GM12878 (cell line): ENCODE measurements at regions not wholly inside any gene's neighbourhood (a gene's known extent, or its start where the extent isn't known, plus 50 kb on each side); places are given as distances from the start of the nearest gene placed in this dataset.
"Not testable (repeated sequence)": the region's sequence is repeated elsewhere in the genome, so short reads cannot be mapped to it uniquely, and the experiment has no call there.

ENCODE experiments used
- ATAC-seq: fragments of 200-7000 bp; cut with Tn5 transposase; 3 replicates; pipeline ENCODE4 v1.9.1; 2020; ENCODE audit warnings: mild to moderate bottlenecking, moderate library complexity
- BruUV-seq: library from RNA; stranded (reverse); fragments of 400-500 nt; replicated peaks from 2 replicates; lab custom pipeline; 2021; lab: Mats Ljungman, UMichigan
- CTCF ChIA-PET: fragments of 300-600 bp; sonication (Branson Sonifier 250); formaldehyde crosslinking; extraction: SDS; loops from one replicate; lab custom pipeline; 2021; ENCODE audit warnings: inconsistent platforms; lab: Yijun Ruan, JAX
- POLR2A ChIA-PET: fragments of 350-600 bp; formaldehyde crosslinking; extraction: SDS; loops from one replicate; lab custom pipeline; 2021; ENCODE audit warnings: inconsistent platforms; lab: Charles Lee
- RAD21 ChIA-PET: fragments of 300-600 bp; sonication (Branson Sonifier 250); formaldehyde crosslinking; loops from one replicate; lab custom pipeline; 2023; ENCODE audit warnings: antibody characterized with exemption; ENCODE audit not compliant: unreplicated experiment; lab: Charles Lee
- SMC1A ChIA-PET: fragments of 300-600 bp; sonication (Branson Sonifier 250); formaldehyde crosslinking; loops from one replicate; lab custom pipeline; 2023; ENCODE audit not compliant: unreplicated experiment, uncharacterized antibody; lab: Charles Lee
- DNase-seq: peaks from one replicate; pipeline ENCODE4 v3.0.0-alpha.2; 2011; ENCODE audit warnings: low read depth, low spot score
- FAIRE-seq: peaks from 3 replicates; lab custom pipeline; 2011; peaks lifted over from hg19 to GRCh38; lab: Jason Lieb, UNC
- H2AFZ ChIP-seq: 2 replicates; pipeline ENCODE4 v1.6.0; 2011; ENCODE audit warnings: low read depth, low read length, control low read depth; ENCODE audit not compliant: control insufficient read depth
- H3K27ac ChIP-seq: 2 replicates; pipeline ENCODE4 v1.5.1; 2011; ENCODE audit warnings: control low read depth; ENCODE audit not compliant: control insufficient read depth, insufficient read depth
- H3K27me3 ChIP-seq, 2 experiments: replicated peaks in 1 of 2; 2 replicates each; pipeline versions ENCODE4 v1.6.0 to v1.6.1; 2011; ENCODE audit warnings: low read length in 1 of 2; ENCODE audit not compliant: control insufficient read depth in 2 of 2, insufficient read depth in 2 of 2
- H3K36me3 ChIP-seq, 2 experiments: 2 replicates each; pipeline ENCODE4 v1.5.1; 2011; ENCODE audit warnings: low read length in 1 of 2; ENCODE audit not compliant: control insufficient read depth in 2 of 2, insufficient read depth in 2 of 2
- H3K4me1 ChIP-seq: 2 replicates; pipeline ENCODE4 v1.6.1; 2011; ENCODE audit warnings: mild to moderate bottlenecking, low read length, moderate library complexity, mixed read lengths; ENCODE audit not compliant: control insufficient read depth, insufficient read depth
- H3K4me2 ChIP-seq: 2 replicates; pipeline ENCODE4 v1.6.0; 2011; ENCODE audit warnings: control low read depth; ENCODE audit not compliant: control insufficient read depth, insufficient read depth
- H3K4me3 ChIP-seq: fragments of 200-600 bp; sonication (generic); 2 replicates; pipeline ENCODE4 v1.5.1; 2016
- H3K79me2 ChIP-seq: 2 replicates; pipeline ENCODE4 v1.6.0; 2011; ENCODE audit warnings: low read length; ENCODE audit not compliant: control insufficient read depth, insufficient read depth
- H3K9ac ChIP-seq: 2 replicates; pipeline ENCODE4 v1.8.0; 2011; ENCODE audit warnings: low read length, control low read depth, mixed read lengths; ENCODE audit not compliant: control insufficient read depth, insufficient read depth
- H3K9me3 ChIP-seq: replicated peaks from 3 replicates; pipeline ENCODE4 v1.5.1; 2011; ENCODE audit warnings: mild to moderate bottlenecking, low read length; ENCODE audit not compliant: control insufficient read depth, insufficient read depth
- H4K20me1 ChIP-seq: 2 replicates; pipeline ENCODE4 v1.6.0; 2011; ENCODE audit not compliant: control insufficient read depth, insufficient read depth
- ASH2L ChIP-seq: fragments of 300-600, 200-600 bp; sonication (generic); IDR thresholded peaks from 2 replicates; pipeline ENCODE4 v1.6.1; 2017; ENCODE audit warnings: low read depth, mild to moderate bottlenecking, borderline replicate concordance
- CREM ChIP-seq: IDR thresholded peaks from 2 replicates; pipeline ENCODE4 v1.6.1; 2014; ENCODE audit warnings: antibody characterized with exemption, low read depth
- CUX1 ChIP-seq: IDR thresholded peaks from 2 replicates; pipeline ENCODE4 v1.6.1; 2012; ENCODE audit warnings: improper control_type of control experiment, low read depth, low read length; ENCODE audit not compliant: insufficient replicate concordance
- E2F4 ChIP-seq: IDR thresholded peaks from 2 replicates; pipeline ENCODE4 v1.6.1; 2012; ENCODE audit warnings: low read depth, low read length, improper control_type of control experiment
- KAT2A ChIP-seq: conservative IDR thresholded peaks from 2 replicates; pipeline ENCODE4 v1.6.1; 2011; ENCODE audit warnings: low read depth, low read length; ENCODE audit not compliant: control insufficient read depth
- NR2C1 ChIP-seq: fragments of 450-650 bp; IDR thresholded peaks from 2 replicates; pipeline ENCODE4 v1.6.1; 2017; ENCODE audit warnings: antibody characterized with exemption, mild to moderate bottlenecking, moderate library complexity
- RELB ChIP-seq: fragments of 450-650 bp; IDR thresholded peaks from 2 replicates; pipeline ENCODE4 v1.6.1; 2017; ENCODE audit warnings: low read depth, mild to moderate bottlenecking, moderate library complexity
- SMARCA5 ChIP-seq: fragments of 450-650 bp; IDR thresholded peaks from 2 replicates; pipeline ENCODE4 v1.6.1; 2017; ENCODE audit warnings: mild to moderate bottlenecking
- SPI1 ChIP-seq: IDR thresholded peaks from 2 replicates; pipeline ENCODE4 v1.6.1; 2011; ENCODE audit warnings: low read depth, mild to moderate bottlenecking, low read length, moderate library complexity, borderline replicate concordance; ENCODE audit not compliant: insufficient read depth
- TBL1XR1 ChIP-seq: IDR thresholded peaks from 2 replicates; pipeline ENCODE4 v1.6.1; 2012; ENCODE audit warnings: low read depth, low read length, improper control_type of control experiment
- WGBS: methylation state at CpG from one replicate; pipeline ENCODE4 v1.1.6; 2016; ENCODE audit warnings: low lambda C conversion rate; ENCODE audit not compliant: insufficient replicate concordance, insufficient coverage; ENCODE audit errors: missing lambda C conversion rate; 5-methylcytosine and 5-hydroxymethylcytosine counted together
- in situ Hi-C: fragments of 300-500 bp; cut with MboI; formaldehyde crosslinking; loops from 9 replicates; pipeline ENCODE4 v1.14.3; 2018; ENCODE audit warnings: mixed read lengths
- intact Hi-C: fragments of 100-400 bp; cut with micrococcal nuclease; formaldehyde crosslinking; loops from one replicate; pipeline ENCODE4 v1.14.2; 2022; ENCODE audit not compliant: unreplicated experiment

- H3K27ac ChIP-seq = no peak overlapping the region
- POLR2A ChIA-PET = no interaction called here
- H3K27me3 ChIP-seq = no peaks in the 10 kb centered on the region
- H3K4me1 ChIP-seq = no peaks in the 10 kb centered on the region
- BruUV-seq = no TSS peak
- RAD21 ChIA-PET = no interaction called here
- H3K4me3 ChIP-seq = no peak overlapping the region
- H3K79me2 ChIP-seq = no peaks in the 10 kb centered on the region
- no peaks in the 10 kb centered on the region for H3K36me3 ChIP-seq
- TF ChIP-seq E2F4 (no peak), NR2C1 (no peak), SMARCA5 (no peak), ASH2L (no peak), TBL1XR1 (no peak), RELB (no peak), CUX1 (no peak), KAT2A (no peak), CREM (no peak), SPI1 (no peak)
- CTCF ChIA-PET = no interaction called here
- intact Hi-C loops = no loop called here
- in situ Hi-C loops = no loop called here
- H3K9ac ChIP-seq = no peak overlapping the region
- 39% methylated on average over 8 of the region's 8 CpGs for WGBS
- no peaks in the 10 kb centered on the region for H3K9me3 ChIP-seq
- FAIRE-seq (no peak), ATAC-seq (no peak), DNase-seq (no peak)
- H3K4me2 ChIP-seq = no peak overlapping the region
- no peak overlapping the region for H2AFZ ChIP-seq
- SMC1A ChIA-PET = no interaction called here
- H4K20me1 ChIP-seq = no peaks in the 10 kb centered on the region
Measured at GRCh38 chr3:96657710-96658109, 156.7 kb upstream of the EPHA6 start.

GRCh38 chr3:96671861-96672595 lies 142.4 kb upstream of the EPHA6 start:
- H3K4me3 ChIP-seq, FAIRE-seq, H4K20me1 ChIP-seq, H3K27me3 ChIP-seq, H3K79me2 ChIP-seq, SMC1A ChIA-PET, DNase-seq, CTCF ChIA-PET, H3K27ac ChIP-seq, in situ Hi-C loops, H3K4me1 ChIP-seq, H3K9ac ChIP-seq, H3K36me3 ChIP-seq, POLR2A ChIA-PET, H3K4me2 ChIP-seq, H3K9me3 ChIP-seq, RAD21 ChIA-PET, BruUV-seq, H2AFZ ChIP-seq, intact Hi-C loops, ATAC-seq: not testable (repeated sequence)
- 31% methylated on average over 7 of the region's 7 CpGs for WGBS
